DND-41 (cell line): ENCODE measurements at regions not wholly inside any gene's neighbourhood (a gene's known extent, or its start where the extent isn't known, plus 50 kb on each side); places are given as distances from the start of the nearest gene placed in this dataset.

Experiments used
- ATAC-seq: fragments of 200-7000 bp; cut with Tn5 transposase; 3 replicates; pipeline ENCODE4 v1.9.1; 2021; ENCODE audit warnings: low read depth; ENCODE audit not compliant: insufficient read depth
- DNase-seq: peaks from one replicate; pipeline ENCODE4 v3.0.0-alpha.2; 2020
- H2AFZ ChIP-seq: 2 replicates; pipeline ENCODE4 v1.6.0; 2012; ENCODE audit warnings: low read depth, low read length
- H3K27ac ChIP-seq: 2 replicates; pipeline ENCODE4 v1.5.1; 2012; ENCODE audit warnings: low read length, inconsistent platforms
- H3K27me3 ChIP-seq: fragments of 200-600 bp; sonication (generic); 2 replicates; pipeline ENCODE4 v1.6.0; 2012; ENCODE audit warnings: low read length, mild to moderate bottlenecking, inconsistent platforms; ENCODE audit not compliant: insufficient read depth, poor library complexity
- H3K36me3 ChIP-seq: 2 replicates; pipeline ENCODE4 v1.5.1; 2012; ENCODE audit warnings: low read length, inconsistent platforms; ENCODE audit not compliant: insufficient read depth
- H3K4me1 ChIP-seq: 2 replicates; pipeline ENCODE4 v1.5.1; 2012; ENCODE audit warnings: mild to moderate bottlenecking, low read length; ENCODE audit not compliant: insufficient read depth
- H3K4me2 ChIP-seq: 2 replicates; pipeline ENCODE4 v1.6.0; 2012; ENCODE audit warnings: mild to moderate bottlenecking, moderate library complexity, low read length, inconsistent platforms; ENCODE audit not compliant: insufficient read depth
- H3K4me3 ChIP-seq, 2 experiments: fragments of 200-600 bp in 1 of 2; shearing (Covaris generic) in 1 of 2; 2 replicates each; pipeline ENCODE4 v1.5.1; 2012 to 2016; ENCODE audit warnings: inconsistent platforms in 2 of 2, low read length in 2 of 2, mild to moderate bottlenecking in 2 of 2, low read depth in 1 of 2, moderate library complexity in 1 of 2
- H3K79me2 ChIP-seq: 2 replicates; pipeline ENCODE4 v1.6.0; 2012; ENCODE audit warnings: low read length, inconsistent platforms; ENCODE audit not compliant: insufficient read depth
- H3K9ac ChIP-seq: 2 replicates; pipeline ENCODE4 v1.6.0; 2012; ENCODE audit warnings: low read depth, mild to moderate bottlenecking, inconsistent platforms, low read length, moderate library complexity
- H3K9me3 ChIP-seq: 2 replicates; pipeline ENCODE4 v1.5.1; 2012; ENCODE audit warnings: low read length, moderate library complexity, mild to moderate bottlenecking, inconsistent platforms; ENCODE audit not compliant: insufficient read depth, severe bottlenecking
- H4K20me1 ChIP-seq: 2 replicates; pipeline ENCODE4 v1.6.0; 2012; ENCODE audit warnings: low read length; ENCODE audit not compliant: insufficient read depth
- EZH2 ChIP-seq: IDR thresholded peaks from 3 replicates; pipeline ENCODE4 v1.6.1; 2012; ENCODE audit warnings: borderline replicate concordance, low read depth, mild to moderate bottlenecking, moderate library complexity, low read length, inconsistent platforms; ENCODE audit not compliant: severe bottlenecking
- TF ChIP-seq, protein P1 (sequence below): IDR thresholded peaks from 2 replicates; pipeline ENCODE4 v1.5.1; 2012; ENCODE audit warnings: borderline replicate concordance, low read length, moderate library complexity, mild to moderate bottlenecking; ENCODE audit not compliant: poor library complexity, severe bottlenecking; ENCODE audit errors: extremely low read depth

DNA sequence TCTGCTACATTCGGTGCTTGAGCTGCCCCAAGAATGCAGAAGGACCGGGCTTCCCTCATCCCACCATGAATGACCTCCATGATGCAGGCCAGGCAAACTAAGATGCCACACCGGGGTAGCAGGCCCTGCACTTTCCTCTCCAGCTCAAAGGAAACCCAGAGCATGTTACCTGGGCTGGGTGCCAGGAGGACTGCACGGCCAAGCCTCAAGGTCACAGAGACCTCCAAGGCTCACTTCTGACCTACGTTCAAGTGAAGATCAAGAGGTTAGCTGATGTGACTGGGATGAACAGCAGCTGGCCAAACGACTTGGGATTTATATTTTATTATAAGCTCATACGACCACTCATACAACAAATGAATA is 501.8 kb downstream of the CD83 start:
- DNase-seq (no peak), ATAC-seq (no peak)
- Histone ChIP-seq H3K9me3 (peaks cover 8% of the 10 kb centered on the region), H3K27me3 (no peaks in the 10 kb centered on the region), H3K4me3 (no peak overlapping the region), H2AFZ (no peak overlapping the region), H3K9ac (no peak overlapping the region), H3K4me1 (peaks cover 13% of the 10 kb centered on the region), H4K20me1 (no peaks in the 10 kb centered on the region), H3K27ac (no peak overlapping the region), H3K4me2 (no peak overlapping the region), H3K79me2 (no peaks in the 10 kb centered on the region), H3K36me3 (no peaks in the 10 kb centered on the region)
- TF ChIP-seq EZH2 = no peak
- TF ChIP-seq, protein P1, sequence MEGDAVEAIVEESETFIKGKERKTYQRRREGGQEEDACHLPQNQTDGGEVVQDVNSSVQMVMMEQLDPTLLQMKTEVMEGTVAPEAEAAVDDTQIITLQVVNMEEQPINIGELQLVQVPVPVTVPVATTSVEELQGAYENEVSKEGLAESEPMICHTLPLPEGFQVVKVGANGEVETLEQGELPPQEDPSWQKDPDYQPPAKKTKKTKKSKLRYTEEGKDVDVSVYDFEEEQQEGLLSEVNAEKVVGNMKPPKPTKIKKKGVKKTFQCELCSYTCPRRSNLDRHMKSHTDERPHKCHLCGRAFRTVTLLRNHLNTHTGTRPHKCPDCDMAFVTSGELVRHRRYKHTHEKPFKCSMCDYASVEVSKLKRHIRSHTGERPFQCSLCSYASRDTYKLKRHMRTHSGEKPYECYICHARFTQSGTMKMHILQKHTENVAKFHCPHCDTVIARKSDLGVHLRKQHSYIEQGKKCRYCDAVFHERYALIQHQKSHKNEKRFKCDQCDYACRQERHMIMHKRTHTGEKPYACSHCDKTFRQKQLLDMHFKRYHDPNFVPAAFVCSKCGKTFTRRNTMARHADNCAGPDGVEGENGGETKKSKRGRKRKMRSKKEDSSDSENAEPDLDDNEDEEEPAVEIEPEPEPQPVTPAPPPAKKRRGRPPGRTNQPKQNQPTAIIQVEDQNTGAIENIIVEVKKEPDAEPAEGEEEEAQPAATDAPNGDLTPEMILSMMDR = no peak

DNA sequence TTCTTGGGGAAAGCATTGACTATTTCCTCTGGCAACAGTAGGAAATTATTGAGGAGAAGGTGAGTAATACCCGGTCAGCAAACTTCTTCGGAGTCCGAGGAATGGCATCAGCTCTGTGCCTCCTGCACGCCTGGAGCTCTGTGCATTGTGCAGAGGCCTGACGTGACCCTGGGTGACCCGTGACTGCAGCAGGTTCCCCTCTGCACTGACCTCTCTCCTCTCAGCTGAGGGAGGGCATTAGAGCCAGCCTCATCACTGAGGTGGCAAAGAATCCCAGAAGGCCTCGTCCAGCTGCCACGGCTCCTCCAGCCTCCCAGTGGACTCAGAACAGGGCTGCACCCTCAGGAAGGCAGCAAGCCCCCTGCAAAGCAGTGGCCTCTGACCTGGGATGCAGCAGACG is 502.9 kb downstream of the CD83 start:
- Histone ChIP-seq H3K79me2 (no peaks in the 10 kb centered on the region), H2AFZ (no peak overlapping the region), H3K4me2 (no peak overlapping the region), H3K36me3 (no peaks in the 10 kb centered on the region), H3K9me3 (peaks cover 8% of the 10 kb centered on the region), H3K4me1 (peaks cover 13% of the 10 kb centered on the region), H3K27me3 (no peaks in the 10 kb centered on the region), H3K27ac (no peak overlapping the region), H4K20me1 (no peaks in the 10 kb centered on the region), H3K4me3 (no peak overlapping the region), H3K9ac (no peak overlapping the region)
- ATAC-seq (no peak), DNase-seq (no peak)
- TF ChIP-seq, protein P1 = no peak
- no peak for TF ChIP-seq EZH2

DNA sequence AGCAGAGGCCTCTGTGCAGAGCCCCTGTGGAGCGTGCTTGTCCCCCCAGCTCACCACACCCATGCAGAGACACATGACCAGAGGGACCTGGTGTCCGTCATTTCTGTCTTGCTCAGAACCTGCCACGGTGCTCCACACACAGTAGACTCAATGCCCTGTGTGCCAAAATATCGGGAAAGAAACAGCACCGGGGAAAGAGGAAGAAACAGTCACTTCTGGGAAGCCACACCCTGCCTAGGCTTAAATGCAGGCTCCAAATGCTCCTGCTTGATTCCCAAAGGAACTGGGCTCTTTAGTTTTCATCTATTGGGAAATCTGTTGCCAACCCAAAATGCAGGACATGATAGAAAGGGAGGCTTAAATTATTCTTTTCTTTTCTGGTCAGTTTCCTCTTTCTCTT is 503.9 kb downstream of the CD83 start:
- H3K36me3 ChIP-seq = no peaks in the 10 kb centered on the region
- no peaks in the 10 kb centered on the region for H3K79me2 ChIP-seq
- TF ChIP-seq, protein P1 = no peak
- no peak overlapping the region for H3K4me3 ChIP-seq
- ATAC-seq (no peak), DNase-seq (no peak)
- no peak overlapping the region for H2AFZ ChIP-seq
- no peaks in the 10 kb centered on the region for H3K27me3 ChIP-seq
- H3K9me3 ChIP-seq = no peaks in the 10 kb centered on the region
- no peak overlapping the region for H3K9ac ChIP-seq
- H3K4me2 ChIP-seq = no peak overlapping the region
- peaks cover 13% of the 10 kb centered on the region for H3K4me1 ChIP-seq
- no peak overlapping the region for H3K27ac ChIP-seq
- no peaks in the 10 kb centered on the region for H4K20me1 ChIP-seq

- Histone ChIP-seq H3K4me3 (no peak overlapping the region), H3K4me1 (peaks cover 13% of the 10 kb centered on the region)
These were observed 504.5 kb downstream of the CD83 start for GRCh38 chr6:14622085-14622484.

More at GRCh38 chr6:14622085-14622484, 504.5 kb downstream of the CD83 start:
- peak; percentile 63 for DNase-seq
- Histone ChIP-seq H2AFZ (no peak overlapping the region), H4K20me1 (no peaks in the 10 kb centered on the region), H3K9me3 (no peaks in the 10 kb centered on the region), H3K4me2 (no peak overlapping the region), H3K27ac (no peak overlapping the region), H3K36me3 (no peaks in the 10 kb centered on the region), H3K27me3 (no peaks in the 10 kb centered on the region), H3K79me2 (no peaks in the 10 kb centered on the region), H3K9ac (no peak overlapping the region)
- TF ChIP-seq, protein P1 = no peak
- TF ChIP-seq EZH2 = no peak
- peak; percentile 82 for ATAC-seq
